Lower leg skin (tissue), 4 donors: ENCODE measurements at regions not wholly inside any gene's neighbourhood (a gene's known extent, or its start where the extent isn't known, plus 50 kb on each side); places are given as distances from the start of the nearest gene placed in this dataset.

Experiments used
- DNase-seq, 2 donors: peaks; one replicate each; pipeline ENCODE4 v3.0.0-alpha.2; 2019; ENCODE audit warnings: low spot score in 2 of 2
- H3K4me3 ChIP-seq: fragments of 200-600 bp; sonication (generic); 2 replicates; pipeline ENCODE4 v1.5.1; 2017; ENCODE audit warnings: mild to moderate bottlenecking, low read depth; ENCODE audit not compliant: poor library complexity, severe bottlenecking
- CTCF ChIP-seq, 3 donors: fragments of 450-650 bp; IDR thresholded peaks; one replicate each; pipeline ENCODE4 v1.5.1; 2016; ENCODE audit warnings: antibody characterized with exemption in 3 of 3, mild to moderate bottlenecking in 3 of 3, moderate library complexity in 2 of 3
- POLR2A ChIP-seq, 2 donors: fragments of 450-650 bp; IDR thresholded peaks; one replicate each; pipeline ENCODE4 v1.6.1; 2016 to 2017; ENCODE audit warnings: antibody characterized with exemption in 2 of 2, mild to moderate bottlenecking in 1 of 2, moderate library complexity in 1 of 2
- WGBS, 2 donors: methylation state at CpG; one replicate each; pipeline ENCODE4 v1.1.5; 2018; 5-methylcytosine and 5-hydroxymethylcytosine counted together
- intact Hi-C: fragments of 100-400 bp; cut with DNase I; formaldehyde crosslinking; loops from one replicate; pipeline ENCODE4 v1.15.0; 2023; ENCODE audit warnings: low total_unique reads

- 62 to 73% methylated on average over 2 of the region's 2 CpGs for WGBS, 2 donors
- TF ChIP-seq CTCF (IDR thresholded peaks at IDR 0.05) (no peak), POLR2A (IDR thresholded peaks at IDR 0.05) (no peak)
- H3K4me3 ChIP-seq = no peak overlapping the region
- DNase-seq = no peak
- intact Hi-C loops = no loop called here
Measured at GRCh38 chr9:19999491-20000057, 210.7 kb upstream of the SLC24A2 start.

- intact Hi-C loops = no loop called here
- no peak overlapping the region for H3K4me3 ChIP-seq
- TF ChIP-seq POLR2A (IDR thresholded peaks at IDR 0.05) = no peak
- no peak for TF ChIP-seq CTCF (IDR thresholded peaks at IDR 0.05)
- no peak for DNase-seq
- WGBS, 2 donors = 34 to 73% methylated on average over 3 of the region's 3 CpGs
Measured at GRCh38 chr9:19998823-19999455, 210.1 kb upstream of the SLC24A2 start.

GRCh38 chr9:19998153-19998552 is 209.3 kb upstream of the SLC24A2 start:
- TF ChIP-seq CTCF (IDR thresholded peaks at IDR 0.05) = no peak
- no peak for TF ChIP-seq POLR2A (IDR thresholded peaks at IDR 0.05)
- WGBS, 2 donors = 61 to 72% methylated on average over 2 of the region's 2 CpGs
- intact Hi-C loops = no loop called here
- no peak for DNase-seq
- H3K4me3 ChIP-seq = no peak overlapping the region

GRCh38 chr9:19995619-19996018 is 206.8 kb upstream of the SLC24A2 start:
- no peak for TF ChIP-seq CTCF (IDR thresholded peaks at IDR 0.05)
- no peak for TF ChIP-seq POLR2A (IDR thresholded peaks at IDR 0.05)
- DNase-seq = no peak
- no peak overlapping the region for H3K4me3 ChIP-seq
- intact Hi-C loops = no loop called here

- no peak for DNase-seq
- intact Hi-C loops = no loop called here
- 45 to 47% methylated on average over 2 of the region's 2 CpGs for WGBS, 2 donors
- no peak for TF ChIP-seq POLR2A (IDR thresholded peaks at IDR 0.05)
- no peak for TF ChIP-seq CTCF (IDR thresholded peaks at IDR 0.05)
- H3K4me3 ChIP-seq = no peak overlapping the region
Measured at GRCh38 chr9:19994296-19994695, 205.5 kb upstream of the SLC24A2 start.

GRCh38 chr9:19992556-19992955 is 203.7 kb upstream of the SLC24A2 start:
- H3K4me3 ChIP-seq = no peak overlapping the region
- no peak for TF ChIP-seq CTCF (IDR thresholded peaks at IDR 0.05)
- no peak for TF ChIP-seq POLR2A (IDR thresholded peaks at IDR 0.05)
- 23 to 28% methylated on average over 2 of the region's 2 CpGs for WGBS, 2 donors
- no peak for DNase-seq
- intact Hi-C loops = no loop called here
